AG04449 (cell line): ENCODE measurements at regions not wholly inside any gene's neighbourhood (a gene's known extent, or its start where the extent isn't known, plus 50 kb on each side); places are given as distances from the start of the nearest gene placed in this dataset.

ENCODE experiments used
- CTCF ChIA-PET: fragments of 350-600 bp; formaldehyde crosslinking; extraction: SDS; loops from one replicate; lab custom pipeline; 2021; ENCODE audit warnings: antibody characterized with exemption; lab: Yijun Ruan, JAX
- POLR2A ChIA-PET: fragments of 400-600, 350-600 bp; formaldehyde crosslinking; extraction: SDS; loops from one replicate; lab custom pipeline; 2020; ENCODE audit warnings: antibody characterized with exemption, inconsistent platforms; lab: Yijun Ruan, JAX
- DNase-seq: peaks from one replicate; pipeline ENCODE4 v3.0.0-alpha.2; 2010; ENCODE audit warnings: low read depth, low spot score
- H3K4me3 ChIP-seq: 2 replicates; pipeline ENCODE4 v1.5.1; 2011; ENCODE audit warnings: low read depth, mild to moderate bottlenecking, control low read depth, low read length
- TF ChIP-seq, protein P1 (sequence below): IDR thresholded peaks from one replicate; pipeline ENCODE4 v1.5.1; 2011; ENCODE audit warnings: mild to moderate bottlenecking, moderate library complexity, low read length, control low read depth, inconsistent platforms; ENCODE audit not compliant: insufficient read depth; ENCODE audit errors: missing control alignments

DNA sequence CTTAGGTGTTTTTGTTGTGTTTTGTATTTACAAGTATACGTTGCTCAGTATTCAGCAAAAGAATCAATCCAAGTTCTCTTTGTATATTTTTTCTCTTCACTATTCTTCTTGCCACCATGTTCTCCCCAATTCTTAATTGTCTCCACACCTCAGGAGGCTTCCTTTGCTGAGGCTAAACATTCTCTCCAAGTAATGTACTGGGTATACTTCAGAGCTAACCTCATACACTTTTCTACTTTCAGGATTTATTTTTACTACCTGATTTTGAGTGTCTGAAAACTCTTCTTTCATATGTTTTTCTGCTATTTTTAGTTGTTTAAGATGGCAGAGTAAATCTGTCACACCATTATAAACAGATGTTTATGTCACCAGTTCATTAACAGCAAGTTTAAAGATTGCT, 354.8 kb upstream of the KCND2 start:
- TF ChIP-seq, protein P1, sequence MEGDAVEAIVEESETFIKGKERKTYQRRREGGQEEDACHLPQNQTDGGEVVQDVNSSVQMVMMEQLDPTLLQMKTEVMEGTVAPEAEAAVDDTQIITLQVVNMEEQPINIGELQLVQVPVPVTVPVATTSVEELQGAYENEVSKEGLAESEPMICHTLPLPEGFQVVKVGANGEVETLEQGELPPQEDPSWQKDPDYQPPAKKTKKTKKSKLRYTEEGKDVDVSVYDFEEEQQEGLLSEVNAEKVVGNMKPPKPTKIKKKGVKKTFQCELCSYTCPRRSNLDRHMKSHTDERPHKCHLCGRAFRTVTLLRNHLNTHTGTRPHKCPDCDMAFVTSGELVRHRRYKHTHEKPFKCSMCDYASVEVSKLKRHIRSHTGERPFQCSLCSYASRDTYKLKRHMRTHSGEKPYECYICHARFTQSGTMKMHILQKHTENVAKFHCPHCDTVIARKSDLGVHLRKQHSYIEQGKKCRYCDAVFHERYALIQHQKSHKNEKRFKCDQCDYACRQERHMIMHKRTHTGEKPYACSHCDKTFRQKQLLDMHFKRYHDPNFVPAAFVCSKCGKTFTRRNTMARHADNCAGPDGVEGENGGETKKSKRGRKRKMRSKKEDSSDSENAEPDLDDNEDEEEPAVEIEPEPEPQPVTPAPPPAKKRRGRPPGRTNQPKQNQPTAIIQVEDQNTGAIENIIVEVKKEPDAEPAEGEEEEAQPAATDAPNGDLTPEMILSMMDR = no peak
- no peak overlapping the region for H3K4me3 ChIP-seq
- DNase-seq = no peak
- ChIA-PET POLR2A (no interaction called here), CTCF (no interaction called here)

DNA sequence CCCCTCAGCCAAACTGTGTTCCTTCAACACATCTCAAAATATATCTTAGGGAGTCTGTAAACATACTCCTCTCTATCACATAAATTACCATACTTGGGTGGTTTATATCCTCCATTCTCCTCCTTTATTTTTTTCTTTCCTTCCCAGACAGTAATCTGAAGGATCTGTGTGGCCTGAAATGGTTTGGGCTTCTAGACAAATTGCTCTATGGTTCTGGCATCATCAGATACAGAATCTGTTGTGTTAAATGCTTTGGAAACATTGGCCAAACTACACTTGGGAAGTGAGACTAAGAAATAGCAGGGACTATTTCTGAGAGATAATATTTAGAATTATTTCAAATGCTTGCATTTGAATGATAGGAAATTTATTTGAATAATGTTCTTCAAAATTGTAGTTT, 353.0 kb upstream of the KCND2 start:
- no peak overlapping the region for H3K4me3 ChIP-seq
- TF ChIP-seq, protein P1 = no peak
- DNase-seq = no peak
- CTCF ChIA-PET = no interaction called here
- POLR2A ChIA-PET = no interaction called here

DNA sequence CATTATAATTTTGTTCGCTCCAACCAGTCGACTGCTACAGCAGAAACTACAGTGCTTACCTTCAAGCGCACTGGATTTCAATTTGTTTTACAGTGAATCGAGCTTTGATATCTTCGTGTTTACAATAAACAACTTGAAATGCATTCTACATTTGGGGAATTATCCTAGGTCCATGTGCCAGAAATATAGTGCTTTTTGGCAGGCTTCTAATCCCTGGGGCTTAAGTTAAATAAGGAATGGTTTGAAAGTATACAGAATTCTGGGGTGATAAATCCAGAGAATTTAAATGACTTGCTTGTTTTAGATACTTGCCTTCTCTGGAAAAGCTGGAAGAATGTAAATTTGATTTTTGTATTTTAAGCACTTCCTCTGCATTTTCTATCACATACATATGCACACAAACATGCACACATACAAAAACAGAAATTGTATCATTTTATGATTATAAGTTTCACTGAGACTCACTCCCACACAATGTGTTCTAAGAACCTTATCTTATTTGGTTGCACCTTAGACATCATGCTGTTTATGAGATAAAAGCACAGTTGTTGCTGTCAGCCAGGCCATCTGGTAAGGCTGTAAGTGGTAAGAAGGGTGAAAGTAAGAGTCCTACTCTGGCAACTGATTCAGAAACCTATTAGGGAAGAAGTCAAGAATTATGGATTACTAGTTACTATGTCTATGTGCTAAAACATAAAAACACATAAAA, 347.2 kb upstream of the KCND2 start:
- H3K4me3 ChIP-seq = no peak overlapping the region
- ChIA-PET CTCF (no interaction called here), POLR2A (no interaction called here)
- TF ChIP-seq, protein P1 = no peak
- DNase-seq = no peak

DNA sequence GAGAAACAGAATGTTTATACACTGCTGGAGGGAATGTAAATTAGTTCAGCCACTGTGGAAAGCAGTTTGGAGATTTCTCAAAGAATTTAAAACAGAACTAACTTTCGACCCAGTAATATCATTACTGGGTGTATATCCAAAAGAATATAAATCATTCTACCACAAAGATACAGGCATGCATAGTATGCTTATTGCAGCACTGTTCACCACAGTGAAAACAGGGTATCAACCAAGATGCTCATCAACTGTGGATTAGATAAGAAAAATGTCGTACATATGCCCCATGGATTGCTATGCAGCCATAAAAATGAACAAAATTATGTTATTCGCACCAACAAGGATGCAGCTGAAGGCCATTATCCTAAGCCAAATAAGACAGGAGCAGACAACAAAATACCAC, 343.1 kb upstream of the KCND2 start:
- TF ChIP-seq, protein P1 = no peak
- H3K4me3 ChIP-seq = no peak overlapping the region
- no peak for DNase-seq
- ChIA-PET CTCF (no interaction called here), POLR2A (no interaction called here)

DNA sequence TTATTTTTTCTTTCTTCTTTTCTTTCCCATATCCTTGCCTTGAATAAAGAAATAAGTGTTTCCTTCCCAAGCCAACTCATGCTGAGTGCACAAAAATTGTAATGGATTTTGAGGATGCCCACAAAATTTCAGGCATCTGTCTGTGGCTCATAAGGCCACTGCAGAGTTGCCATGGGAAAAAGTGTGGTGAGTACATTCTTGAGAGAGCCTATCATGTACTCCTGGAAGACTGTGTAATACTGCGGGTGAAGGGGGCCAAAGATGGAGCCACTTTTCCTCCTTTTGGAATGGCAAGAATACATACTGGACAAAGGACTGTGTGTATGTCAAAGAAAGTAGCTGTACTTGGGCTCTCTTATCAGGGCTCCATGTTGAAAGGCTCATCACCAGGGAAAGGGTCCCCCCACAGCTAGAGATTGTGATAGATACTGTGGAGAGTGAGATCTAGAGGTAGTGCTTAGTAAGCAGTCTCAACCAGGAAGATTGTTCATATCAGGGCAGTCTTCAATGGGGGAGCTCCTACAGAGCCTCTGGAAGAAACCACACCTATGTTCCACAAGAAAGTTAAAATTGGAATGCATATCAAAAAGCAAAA, 341.6 kb upstream of the KCND2 start:
- ChIA-PET CTCF (interaction anchor here (0.7 kb wide), 1 partner anchor 9 kb away, joined by 3 read pairs; no protein-coding TSS in a partner anchor), POLR2A (no interaction called here)
- TF ChIP-seq, protein P1 = no peak
- H3K4me3 ChIP-seq = no peak overlapping the region
- no peak for DNase-seq

DNA sequence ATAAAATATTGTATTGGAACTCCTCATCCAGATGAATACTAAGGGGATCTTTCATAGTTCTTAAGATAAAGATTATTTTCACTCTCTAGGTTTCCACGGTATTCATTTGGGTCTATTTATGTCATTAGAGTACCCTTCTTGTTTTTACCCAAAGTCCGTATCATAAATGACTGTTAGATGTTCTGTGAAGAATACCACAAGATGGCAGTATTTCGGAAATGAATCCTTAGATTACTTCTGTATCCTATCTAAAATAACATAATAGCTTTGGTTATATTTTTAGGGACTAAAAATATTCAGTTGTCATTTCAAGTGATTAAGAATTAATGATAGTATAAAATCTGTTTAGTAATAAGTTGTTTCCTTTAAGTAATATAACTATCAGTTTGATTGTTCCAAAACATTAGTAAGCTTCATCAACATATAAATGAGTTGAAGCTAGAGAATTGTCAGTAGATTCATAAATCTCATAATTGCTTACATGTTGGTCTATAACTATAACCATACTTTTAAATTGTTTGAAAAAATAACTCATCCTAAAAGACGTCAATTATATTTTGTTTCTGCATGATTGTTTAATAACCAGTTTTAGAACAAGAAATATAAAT, 337.5 kb upstream of the KCND2 start:
- TF ChIP-seq, protein P1 = peak; percentile 36
- DNase-seq = no peak
- no peak overlapping the region for H3K4me3 ChIP-seq
- ChIA-PET CTCF (interaction anchor here (0.8 to 2.2 kb wide), 10 partner anchors 10 to 791 kb away, joined by 3 to 18 read pairs (median 6); partner anchors contain the start of gene KCND2), POLR2A (no interaction called here)
